ENCODE measurements at regions not wholly inside any gene's neighbourhood (a gene's known extent, or its start where the extent isn't known, plus 50 kb on each side); places are given as distances from the start of the nearest gene placed in this dataset.
"Not testable (repeated sequence)": the region's sequence is repeated elsewhere in the genome, so short reads cannot be mapped to it uniquely, and the experiment has no call there.

DNA sequence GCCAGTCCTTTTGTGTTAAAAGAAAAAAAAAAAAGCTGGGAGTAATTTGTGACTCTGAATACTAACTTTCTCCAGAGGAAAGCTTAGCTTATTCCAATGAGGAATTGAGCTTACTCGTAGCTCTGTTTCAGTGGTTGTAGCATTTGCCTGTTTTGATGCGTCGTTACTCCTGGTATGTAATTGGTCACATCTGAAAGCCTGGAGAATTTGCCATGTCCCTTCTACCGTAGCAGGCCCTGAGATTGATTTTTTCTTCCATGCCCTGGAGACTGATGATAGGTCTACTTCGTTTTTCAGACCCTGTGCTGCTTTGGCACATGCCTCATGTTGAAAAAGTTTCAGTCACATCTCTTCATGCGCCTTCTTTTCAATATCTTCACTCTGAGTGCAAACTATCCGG is 1103.0 kb downstream of the PLA2G4A start:
- no peaks in the 10 kb centered on the region for H3K4me1 ChIP-seq (ENCODE audit: control insufficient read depth in 2 of 2, insufficient read depth in 2 of 2, low read length in 1 of 2)

DNA sequence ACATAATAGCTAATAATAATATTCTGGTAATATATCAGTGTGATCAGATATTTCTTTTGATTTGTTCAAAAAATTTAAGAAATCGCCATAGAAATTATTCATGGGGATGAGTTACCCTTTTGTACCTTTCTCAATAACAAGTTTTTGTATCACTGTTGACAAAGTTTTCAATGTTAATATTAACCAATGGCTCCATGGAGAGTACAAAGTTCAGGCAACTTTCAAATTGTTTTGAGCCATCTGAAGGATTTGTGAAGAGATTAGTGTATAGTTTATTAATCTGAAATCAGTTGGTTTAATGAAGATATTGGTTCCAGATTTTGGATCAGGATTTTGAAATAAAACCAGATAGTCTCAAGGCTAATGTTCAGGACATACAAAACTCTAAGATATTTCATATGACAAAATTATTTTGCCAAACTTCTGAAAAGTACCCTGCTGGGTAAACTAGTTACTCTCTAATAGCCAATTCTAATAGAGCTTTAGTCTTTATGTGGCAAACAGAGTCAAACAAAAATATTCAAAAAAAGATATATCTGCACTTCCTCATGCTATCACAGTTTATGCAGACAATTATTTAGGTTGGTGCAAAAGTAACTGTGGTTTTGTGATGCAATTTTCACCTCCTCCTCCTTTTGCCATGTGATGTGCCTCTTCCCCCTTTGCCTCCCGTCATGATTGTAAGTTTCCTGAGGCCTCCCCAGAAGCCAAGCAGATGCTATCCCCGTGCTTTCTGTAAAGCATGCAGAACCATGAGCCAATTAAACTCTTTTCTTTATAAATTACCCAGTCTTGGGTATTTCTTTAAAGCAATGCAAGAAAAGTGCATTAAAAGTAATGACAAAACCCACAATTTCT is 1105.0 kb downstream of the PLA2G4A start:
- Histone ChIP-seq H3K27me3 (ENCODE audit: control insufficient read depth in 1 of 2, insufficient read depth in 2 of 2, low read length in 2 of 2) (no peaks in the 10 kb centered on the region), H3K9me3 (ENCODE audit: control insufficient read depth in 2 of 2, insufficient read depth in 1 of 2, low read depth in 1 of 2, low read length in 1 of 2) (peaks cover 0 to 2% of the 10 kb centered on the region in 2 donors), H3K4me1 (ENCODE audit: control insufficient read depth in 2 of 2, insufficient read depth in 2 of 2, low read length in 1 of 2) (no peaks in the 10 kb centered on the region), H3K27ac (ENCODE audit: low read depth in 2 of 2, low read length in 1 of 2) (no peak overlapping the region), H3K4me3 (ENCODE audit: low read depth in 1 of 2, low read length in 2 of 2) (no peak overlapping the region), H3K36me3 (ENCODE audit: control insufficient read depth in 2 of 2, insufficient read depth in 2 of 2, low read length in 1 of 2) (no peaks in the 10 kb centered on the region)
- 83 to 85% methylated on average over 3 of the region's 3 CpGs for WGBS, 2 donors

More for the DNA sequence above, 1103.0 kb downstream of the PLA2G4A start:
- Histone ChIP-seq H3K36me3 (ENCODE audit: control insufficient read depth in 2 of 2, insufficient read depth in 2 of 2, low read length in 1 of 2) (no peaks in the 10 kb centered on the region), H3K4me3 (ENCODE audit: low read depth in 1 of 2, low read length in 2 of 2) (no peak overlapping the region), H3K27me3 (ENCODE audit: control insufficient read depth in 1 of 2, insufficient read depth in 2 of 2, low read length in 2 of 2) (no peaks in the 10 kb centered on the region), H3K9me3 (ENCODE audit: control insufficient read depth in 2 of 2, insufficient read depth in 1 of 2, low read depth in 1 of 2, low read length in 1 of 2) (peaks cover 0 to 2% of the 10 kb centered on the region in 2 donors), H3K27ac (ENCODE audit: low read depth in 2 of 2, low read length in 1 of 2) (no peak overlapping the region)
- WGBS, 2 donors: 73 to 75% methylated on average over 7 of the region's 7 CpGs

DNA sequence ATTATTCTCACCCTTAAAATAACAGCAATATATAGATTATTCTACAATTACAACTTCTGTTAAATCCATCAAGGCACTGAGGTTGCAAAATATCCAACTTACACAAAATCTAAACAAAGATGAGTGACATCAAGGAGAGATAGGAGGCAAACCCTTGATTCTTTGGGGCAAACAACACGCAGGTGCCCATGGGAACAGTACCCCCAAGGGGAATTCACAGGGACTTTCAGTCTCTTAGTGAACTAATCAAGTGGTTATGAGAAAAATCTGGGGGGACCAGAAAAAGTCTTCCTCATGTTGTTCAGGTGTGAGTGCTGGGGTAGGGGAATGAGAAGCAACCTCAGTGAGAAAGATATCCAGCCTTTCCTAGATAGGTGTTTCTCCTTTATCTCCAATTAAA is 1107.9 kb downstream of the PLA2G4A start:
- 61 to 72% methylated on average over 1 of the region's 1 CpG for WGBS, 2 donors

DNA sequence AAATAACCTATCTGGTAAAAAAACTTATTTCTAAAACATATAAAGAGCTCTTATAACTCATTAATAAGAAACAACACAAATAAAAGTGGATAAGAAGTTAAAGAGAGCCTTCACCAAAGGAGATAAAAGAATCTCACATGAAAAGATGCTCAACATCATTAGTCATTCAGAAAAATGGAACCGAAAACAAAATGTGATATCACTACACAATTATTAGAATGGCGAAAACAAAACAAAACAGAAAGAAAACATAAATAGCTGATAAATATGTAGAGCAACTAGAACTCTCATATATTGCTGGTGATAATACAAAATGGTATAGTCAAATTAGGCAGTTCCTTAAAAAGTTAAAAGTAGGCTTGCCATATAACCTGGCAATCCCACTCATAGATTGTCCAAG is 1109.3 kb downstream of the PLA2G4A start:
- Histone ChIP-seq H3K9me3 (ENCODE audit: control insufficient read depth in 2 of 2, insufficient read depth in 1 of 2, low read depth in 1 of 2, low read length in 1 of 2) (peaks cover 0 to 2% of the 10 kb centered on the region in 2 donors), H3K4me3 (ENCODE audit: low read depth in 1 of 2, low read length in 2 of 2) (no peak overlapping the region), H3K4me1 (ENCODE audit: control insufficient read depth in 2 of 2, insufficient read depth in 2 of 2, low read length in 1 of 2) (no peaks in the 10 kb centered on the region), H3K27me3 (ENCODE audit: control insufficient read depth in 1 of 2, insufficient read depth in 2 of 2, low read length in 2 of 2) (no peaks in the 10 kb centered on the region), H3K27ac (ENCODE audit: low read depth in 2 of 2, low read length in 1 of 2) (no peak overlapping the region), H3K36me3 (ENCODE audit: control insufficient read depth in 2 of 2, insufficient read depth in 2 of 2, low read length in 1 of 2) (no peaks in the 10 kb centered on the region)
- 64 to 73% methylated on average over 2 of the region's 2 CpGs for WGBS, 2 donors

More for the DNA sequence above, 1107.9 kb downstream of the PLA2G4A start:
- Histone ChIP-seq H3K4me1 (ENCODE audit: control insufficient read depth in 2 of 2, insufficient read depth in 2 of 2, low read length in 1 of 2) (no peaks in the 10 kb centered on the region), H3K36me3 (ENCODE audit: control insufficient read depth in 2 of 2, insufficient read depth in 2 of 2, low read length in 1 of 2) (no peaks in the 10 kb centered on the region), H3K27me3 (ENCODE audit: control insufficient read depth in 1 of 2, insufficient read depth in 2 of 2, low read length in 2 of 2) (no peaks in the 10 kb centered on the region), H3K9me3 (ENCODE audit: control insufficient read depth in 2 of 2, insufficient read depth in 1 of 2, low read depth in 1 of 2, low read length in 1 of 2) (peaks cover 0 to 2% of the 10 kb centered on the region in 2 donors), H3K27ac (ENCODE audit: low read depth in 2 of 2, low read length in 1 of 2) (no peak overlapping the region), H3K4me3 (ENCODE audit: low read depth in 1 of 2, low read length in 2 of 2) (no peak overlapping the region)

DNA sequence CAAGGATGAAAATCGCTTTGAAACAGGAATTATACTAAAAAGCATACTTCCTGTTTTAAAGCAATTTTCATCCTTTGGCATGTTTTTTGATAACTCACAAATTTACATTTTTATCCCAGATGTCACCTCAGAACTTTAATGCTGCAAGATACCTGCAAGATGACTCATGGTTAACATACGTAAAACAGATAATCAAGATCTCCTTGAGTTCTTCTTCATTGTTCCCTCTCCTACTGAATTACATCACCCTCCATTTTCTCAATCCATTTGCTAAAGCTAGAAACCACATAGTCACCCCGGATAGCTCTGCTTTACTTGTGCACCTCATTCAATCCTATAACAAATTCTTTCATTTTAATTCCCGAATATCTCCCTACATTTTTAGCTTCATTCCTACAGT is 1114.2 kb downstream of the PLA2G4A start:
- Histone ChIP-seq H3K27ac (ENCODE audit: low read depth in 2 of 2, low read length in 1 of 2) (no peak overlapping the region), H3K4me1 (ENCODE audit: control insufficient read depth in 2 of 2, insufficient read depth in 2 of 2, low read length in 1 of 2) (no peaks in the 10 kb centered on the region), H3K36me3 (ENCODE audit: control insufficient read depth in 2 of 2, insufficient read depth in 2 of 2, low read length in 1 of 2) (no peaks in the 10 kb centered on the region), H3K4me3 (ENCODE audit: low read depth in 1 of 2, low read length in 2 of 2) (no peak overlapping the region), H3K9me3 (ENCODE audit: control insufficient read depth in 2 of 2, insufficient read depth in 1 of 2, low read depth in 1 of 2, low read length in 1 of 2) (no peaks in the 10 kb centered on the region), H3K27me3 (ENCODE audit: control insufficient read depth in 1 of 2, insufficient read depth in 2 of 2, low read length in 2 of 2) (no peaks in the 10 kb centered on the region)
- 87 to 89% methylated on average over 4 of the region's 4 CpGs for WGBS, 2 donors

DNA sequence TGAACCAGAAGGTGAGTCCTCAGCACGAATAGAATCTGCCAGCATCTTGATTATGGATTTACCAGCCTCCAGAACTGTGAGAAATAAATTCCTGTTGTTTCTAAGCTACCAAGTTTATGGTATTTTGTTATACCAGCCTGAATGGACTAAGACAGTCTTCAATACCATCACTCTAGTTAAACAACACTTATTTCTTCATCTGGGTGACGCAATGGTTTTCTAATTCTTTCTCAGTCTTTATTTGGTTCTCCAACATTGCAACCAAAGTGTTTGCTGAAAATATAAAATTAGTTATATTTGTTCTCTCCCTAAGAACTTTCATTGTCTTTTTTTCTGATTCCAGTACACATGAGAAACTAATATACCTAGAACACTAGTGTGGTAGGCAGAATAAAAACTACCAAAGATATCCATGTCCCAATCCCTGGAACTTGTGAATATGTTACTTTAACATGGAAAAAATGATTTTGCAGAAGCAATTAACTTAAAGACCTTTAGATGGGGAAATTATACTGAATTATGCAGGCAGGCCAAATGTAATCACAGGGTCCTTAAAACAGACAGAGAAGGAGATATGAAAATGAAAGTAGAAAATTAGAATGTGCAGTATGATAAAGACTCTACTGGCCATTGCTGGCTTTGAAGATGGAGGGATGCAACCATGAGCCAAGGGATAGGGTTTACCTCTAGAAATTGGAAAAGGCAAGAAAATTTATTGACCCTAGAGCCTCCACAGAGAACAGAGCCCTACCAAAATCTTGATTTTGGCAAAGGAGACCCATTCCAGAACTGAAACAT is 1115.1 kb downstream of the PLA2G4A start:
- Histone ChIP-seq H3K4me1 (ENCODE audit: control insufficient read depth in 2 of 2, insufficient read depth in 2 of 2, low read length in 1 of 2) (no peaks in the 10 kb centered on the region), H3K27me3 (ENCODE audit: control insufficient read depth in 1 of 2, insufficient read depth in 2 of 2, low read length in 2 of 2) (no peaks in the 10 kb centered on the region), H3K27ac (ENCODE audit: low read depth in 2 of 2, low read length in 1 of 2) (no peak overlapping the region), H3K36me3 (ENCODE audit: control insufficient read depth in 2 of 2, insufficient read depth in 2 of 2, low read length in 1 of 2) (no peaks in the 10 kb centered on the region), H3K9me3 (ENCODE audit: control insufficient read depth in 2 of 2, insufficient read depth in 1 of 2, low read depth in 1 of 2, low read length in 1 of 2) (no peaks in the 10 kb centered on the region), H3K4me3 (ENCODE audit: low read depth in 1 of 2, low read length in 2 of 2) (no peak overlapping the region)
- WGBS, 2 donors: 64 to 76% methylated on average over 2 of the region's 2 CpGs

DNA sequence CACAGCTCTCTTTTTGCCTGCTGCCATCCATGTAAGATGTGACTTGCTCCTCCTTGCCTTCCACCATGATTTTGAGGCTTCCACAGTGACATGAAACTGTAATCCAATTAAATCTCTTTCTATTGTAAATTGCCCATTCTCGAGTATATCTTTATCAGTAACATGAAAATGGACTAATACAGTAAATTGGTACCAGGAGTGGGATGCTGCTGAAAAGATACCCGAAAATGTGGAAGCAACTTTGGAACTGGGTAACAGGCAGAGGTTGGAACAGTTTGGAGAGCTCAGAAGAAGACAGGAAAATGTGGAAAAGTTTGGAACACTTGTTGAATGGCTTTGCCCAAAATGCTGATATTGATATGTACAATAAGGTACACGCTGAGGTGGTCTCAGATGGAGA is 1117.9 kb downstream of the PLA2G4A start:
- not testable (repeated sequence) for H3K27me3 ChIP-seq (ENCODE audit: control insufficient read depth in 1 of 2, insufficient read depth in 2 of 2, low read length in 2 of 2); H3K27ac ChIP-seq (ENCODE audit: low read depth in 2 of 2, low read length in 1 of 2); H3K4me1 ChIP-seq (ENCODE audit: control insufficient read depth in 2 of 2, insufficient read depth in 2 of 2, low read length in 1 of 2); H3K4me3 ChIP-seq (ENCODE audit: low read depth in 1 of 2, low read length in 2 of 2); H3K9me3 ChIP-seq (ENCODE audit: control insufficient read depth in 2 of 2, insufficient read depth in 1 of 2, low read depth in 1 of 2, low read length in 1 of 2); H3K36me3 ChIP-seq (ENCODE audit: control insufficient read depth in 2 of 2, insufficient read depth in 2 of 2, low read length in 1 of 2)
- 78 to 79% methylated on average over 3 of the region's 3 CpGs for WGBS, 2 donors

DNA sequence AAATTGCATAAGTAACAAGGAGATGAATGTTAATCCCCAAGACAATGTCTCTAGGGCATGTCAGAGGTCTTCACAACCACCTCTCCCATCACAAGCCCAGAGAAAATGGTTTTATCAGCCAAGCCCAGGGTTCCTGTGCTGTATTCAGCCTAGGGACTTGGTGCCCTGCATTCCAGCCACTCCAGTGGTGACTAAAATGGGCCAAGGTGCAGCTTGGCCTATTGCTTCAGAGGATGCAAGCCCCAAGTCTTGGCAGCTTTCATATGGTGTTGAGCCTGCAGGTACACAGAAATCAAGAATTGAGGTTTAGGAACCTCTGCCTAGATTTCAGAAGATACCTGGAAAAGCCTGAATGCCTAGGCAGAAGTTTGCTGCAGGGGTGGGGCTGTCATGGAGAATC is 1118.6 kb downstream of the PLA2G4A start:
- Histone ChIP-seq H3K36me3 (ENCODE audit: control insufficient read depth in 2 of 2, insufficient read depth in 2 of 2, low read length in 1 of 2) (no peaks in the 10 kb centered on the region), H3K4me3 (ENCODE audit: low read depth in 1 of 2, low read length in 2 of 2) (no peak overlapping the region), H3K4me1 (ENCODE audit: control insufficient read depth in 2 of 2, insufficient read depth in 2 of 2, low read length in 1 of 2) (no peaks in the 10 kb centered on the region), H3K27ac (ENCODE audit: low read depth in 2 of 2, low read length in 1 of 2) (no peak overlapping the region), H3K27me3 (ENCODE audit: control insufficient read depth in 1 of 2, insufficient read depth in 2 of 2, low read length in 2 of 2) (no peaks in the 10 kb centered on the region), H3K9me3 (ENCODE audit: control insufficient read depth in 2 of 2, insufficient read depth in 1 of 2, low read depth in 1 of 2, low read length in 1 of 2) (no peaks in the 10 kb centered on the region)

DNA sequence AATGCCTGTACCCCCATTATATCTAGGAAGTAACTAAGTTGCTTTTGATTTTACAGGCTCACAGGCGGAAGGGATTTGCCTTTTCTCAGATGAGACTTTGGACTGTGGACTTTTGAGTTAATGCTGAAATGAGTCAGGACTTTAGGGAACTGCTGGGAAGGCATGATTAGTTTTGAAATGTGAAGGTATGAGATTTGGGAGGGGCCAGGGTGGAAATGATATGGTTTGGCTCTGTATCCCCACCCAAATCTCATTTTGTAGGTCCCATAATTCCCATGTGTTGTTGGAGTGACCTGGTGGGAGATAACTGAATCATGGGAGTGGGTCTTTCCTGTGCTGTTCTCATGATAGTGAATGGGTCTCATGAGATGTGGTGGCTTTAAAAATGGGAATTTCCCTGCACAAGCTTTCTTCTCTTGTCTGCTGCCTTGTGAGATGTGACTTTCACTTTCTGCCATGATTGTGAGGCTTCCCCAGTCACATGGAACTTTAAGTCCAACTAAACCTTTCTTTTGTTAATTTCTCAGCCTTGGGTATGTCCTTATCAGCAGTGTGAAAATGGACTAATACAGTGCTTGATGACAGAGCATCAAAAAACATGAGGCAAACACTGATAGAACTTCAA is 1119.5 kb downstream of the PLA2G4A start:
- no peak overlapping the region for H3K4me3 ChIP-seq (ENCODE audit: low read depth in 1 of 2, low read length in 2 of 2)
- H3K27me3 ChIP-seq (ENCODE audit: control insufficient read depth in 1 of 2, insufficient read depth in 2 of 2, low read length in 2 of 2): no peaks in the 10 kb centered on the region
- no peaks in the 10 kb centered on the region for H3K9me3 ChIP-seq (ENCODE audit: control insufficient read depth in 2 of 2, insufficient read depth in 1 of 2, low read depth in 1 of 2, low read length in 1 of 2)
- H3K27ac ChIP-seq (ENCODE audit: low read depth in 2 of 2, low read length in 1 of 2): no peak overlapping the region
- H3K36me3 ChIP-seq (ENCODE audit: control insufficient read depth in 2 of 2, insufficient read depth in 2 of 2, low read length in 1 of 2): no peaks in the 10 kb centered on the region
- WGBS, 2 donors: 85 to 87% methylated on average over 1 of the region's 1 CpG
- H3K4me1 ChIP-seq (ENCODE audit: control insufficient read depth in 2 of 2, insufficient read depth in 2 of 2, low read length in 1 of 2): no peaks in the 10 kb centered on the region
